ENCODE measurements at regions not wholly inside any gene's neighbourhood (a gene's known extent, or its start where the extent isn't known, plus 50 kb on each side); places are given as distances from the start of the nearest gene placed in this dataset.

DNA sequence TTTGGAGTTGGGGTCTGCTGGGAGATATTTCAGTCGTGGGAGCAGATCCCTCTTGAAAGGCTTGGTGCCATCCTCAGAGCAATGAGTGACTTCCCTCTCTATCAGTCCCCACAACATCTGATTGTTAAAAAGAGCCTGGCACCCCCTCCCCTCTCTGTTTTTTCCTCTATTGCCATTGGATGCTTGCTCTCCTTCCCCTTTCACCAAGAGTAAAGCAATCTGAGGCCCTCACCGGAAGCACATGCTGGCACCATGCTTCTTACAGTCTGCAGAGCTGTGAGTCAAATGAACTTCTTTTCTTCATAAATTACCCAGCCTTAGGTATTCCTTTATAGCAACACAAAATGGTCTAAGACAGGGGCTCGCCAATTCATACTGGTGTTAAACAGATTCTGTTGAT lies 99.1 kb upstream of the CCND2 start:
- ChIA-PET CTCF (no interaction called here), POLR2A (no interaction called here)
- no peak overlapping the region for H3K27ac ChIP-seq (ENCODE audit: low read depth in 2 of 2, low read length in 1 of 2)
- H3K79me2 ChIP-seq (ENCODE audit: insufficient read depth), result no peaks in the 10 kb centered on the region
- H3K27me3 ChIP-seq (ENCODE audit: insufficient read depth), result peaks cover 9% of the 10 kb centered on the region; the same call in 1 of the 2 replicates
- H3K36me3 ChIP-seq (replicated peaks in 1 of 2; ENCODE audit: control insufficient read depth in 1 of 2, insufficient read depth in 2 of 2, low read length in 1 of 2), result no peaks in the 10 kb centered on the region
- no peak overlapping the region for H3K4me3 ChIP-seq (ENCODE audit: low read depth in 2 of 2, low read length in 1 of 2)
- TF ChIP-seq YY1 (IDR thresholded peaks at IDR 0.05; ENCODE audit: low read depth) (no peak), GABPA (IDR thresholded peaks at IDR 0.05; ENCODE audit: low read depth) (no peak), ELF1 (IDR thresholded peaks at IDR 0.05) (no peak), GATA2 (CRISPR knock-in tag; IDR thresholded peaks at IDR 0.05) (no peak), RFX5 (IDR thresholded peaks at IDR 0.05; ENCODE audit: low read length) (no peak), EZH2phosphoT487 (IDR thresholded peaks at IDR 0.05; ENCODE audit: borderline replicate concordance, low read depth) (no peak), SIN3A (IDR thresholded peaks at IDR 0.05; ENCODE audit: borderline replicate concordance, low read depth, low read length) (no peak), NFIC (IDR thresholded peaks at IDR 0.05; ENCODE audit: borderline replicate concordance) (no peak), TCF12 (IDR thresholded peaks at IDR 0.05) (no peak), FOXM1 (IDR thresholded peaks at IDR 0.05; ENCODE audit: low read depth) (no peak), POLR2AphosphoS5 (IDR thresholded peaks at IDR 0.05; ENCODE audit: low read depth, low read length) (no peak)
- TF ChIP-seq, protein P1, sequence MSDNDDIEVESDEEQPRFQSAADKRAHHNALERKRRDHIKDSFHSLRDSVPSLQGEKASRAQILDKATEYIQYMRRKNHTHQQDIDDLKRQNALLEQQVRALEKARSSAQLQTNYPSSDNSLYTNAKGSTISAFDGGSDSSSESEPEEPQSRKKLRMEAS (IDR thresholded peaks at IDR 0.05; ENCODE audit: low read depth), result no peak
- TF ChIP-seq, protein P2, sequence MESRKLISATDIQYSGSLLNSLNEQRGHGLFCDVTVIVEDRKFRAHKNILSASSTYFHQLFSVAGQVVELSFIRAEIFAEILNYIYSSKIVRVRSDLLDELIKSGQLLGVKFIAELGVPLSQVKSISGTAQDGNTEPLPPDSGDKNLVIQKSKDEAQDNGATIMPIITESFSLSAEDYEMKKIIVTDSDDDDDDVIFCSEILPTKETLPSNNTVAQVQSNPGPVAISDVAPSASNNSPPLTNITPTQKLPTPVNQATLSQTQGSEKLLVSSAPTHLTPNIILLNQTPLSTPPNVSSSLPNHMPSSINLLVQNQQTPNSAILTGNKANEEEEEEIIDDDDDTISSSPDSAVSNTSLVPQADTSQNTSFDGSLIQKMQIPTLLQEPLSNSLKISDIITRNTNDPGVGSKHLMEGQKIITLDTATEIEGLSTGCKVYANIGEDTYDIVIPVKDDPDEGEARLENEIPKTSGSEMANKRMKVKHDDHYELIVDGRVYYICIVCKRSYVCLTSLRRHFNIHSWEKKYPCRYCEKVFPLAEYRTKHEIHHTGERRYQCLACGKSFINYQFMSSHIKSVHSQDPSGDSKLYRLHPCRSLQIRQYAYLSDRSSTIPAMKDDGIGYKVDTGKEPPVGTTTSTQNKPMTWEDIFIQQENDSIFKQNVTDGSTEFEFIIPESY (IDR thresholded peaks at IDR 0.05; ENCODE audit: borderline replicate concordance, low read depth), result no peak
- TF ChIP-seq, protein P3, sequence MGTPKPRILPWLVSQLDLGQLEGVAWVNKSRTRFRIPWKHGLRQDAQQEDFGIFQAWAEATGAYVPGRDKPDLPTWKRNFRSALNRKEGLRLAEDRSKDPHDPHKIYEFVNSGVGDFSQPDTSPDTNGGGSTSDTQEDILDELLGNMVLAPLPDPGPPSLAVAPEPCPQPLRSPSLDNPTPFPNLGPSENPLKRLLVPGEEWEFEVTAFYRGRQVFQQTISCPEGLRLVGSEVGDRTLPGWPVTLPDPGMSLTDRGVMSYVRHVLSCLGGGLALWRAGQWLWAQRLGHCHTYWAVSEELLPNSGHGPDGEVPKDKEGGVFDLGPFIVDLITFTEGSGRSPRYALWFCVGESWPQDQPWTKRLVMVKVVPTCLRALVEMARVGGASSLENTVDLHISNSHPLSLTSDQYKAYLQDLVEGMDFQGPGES (IDR thresholded peaks at IDR 0.05; ENCODE audit: low read depth, low read length), result no peak
- TF ChIP-seq, protein P4, sequence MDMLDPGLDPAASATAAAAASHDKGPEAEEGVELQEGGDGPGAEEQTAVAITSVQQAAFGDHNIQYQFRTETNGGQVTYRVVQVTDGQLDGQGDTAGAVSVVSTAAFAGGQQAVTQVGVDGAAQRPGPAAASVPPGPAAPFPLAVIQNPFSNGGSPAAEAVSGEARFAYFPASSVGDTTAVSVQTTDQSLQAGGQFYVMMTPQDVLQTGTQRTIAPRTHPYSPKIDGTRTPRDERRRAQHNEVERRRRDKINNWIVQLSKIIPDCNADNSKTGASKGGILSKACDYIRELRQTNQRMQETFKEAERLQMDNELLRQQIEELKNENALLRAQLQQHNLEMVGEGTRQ (IDR thresholded peaks at IDR 0.05; ENCODE audit: borderline replicate concordance, low read depth, low read length), result no peak
- 7% methylated on average over 3 of the region's 3 CpGs for WGBS (ENCODE audit: low lambda C conversion rate)
- no peaks in the 10 kb centered on the region for H3F3A ChIP-seq (replicated peaks; ENCODE audit: insufficient read depth)
- H3K4me2 ChIP-seq, result no peak overlapping the region
- no peaks in the 10 kb centered on the region for H3K9me3 ChIP-seq
- H3K4me1 ChIP-seq (ENCODE audit: control insufficient read depth in 1 of 2, insufficient read depth in 2 of 2, low read depth in 1 of 2, low read length in 1 of 2), result no peaks in the 10 kb centered on the region
- no peaks in the 10 kb centered on the region for H4K20me1 ChIP-seq (ENCODE audit: insufficient read depth)
- no peak for DNase-seq
- H2AFZ ChIP-seq (ENCODE audit: low read depth), result no peak overlapping the region
- H3K9me2 ChIP-seq, result no peaks in the 10 kb centered on the region
- H3K9ac ChIP-seq, result no peak overlapping the region

DNA sequence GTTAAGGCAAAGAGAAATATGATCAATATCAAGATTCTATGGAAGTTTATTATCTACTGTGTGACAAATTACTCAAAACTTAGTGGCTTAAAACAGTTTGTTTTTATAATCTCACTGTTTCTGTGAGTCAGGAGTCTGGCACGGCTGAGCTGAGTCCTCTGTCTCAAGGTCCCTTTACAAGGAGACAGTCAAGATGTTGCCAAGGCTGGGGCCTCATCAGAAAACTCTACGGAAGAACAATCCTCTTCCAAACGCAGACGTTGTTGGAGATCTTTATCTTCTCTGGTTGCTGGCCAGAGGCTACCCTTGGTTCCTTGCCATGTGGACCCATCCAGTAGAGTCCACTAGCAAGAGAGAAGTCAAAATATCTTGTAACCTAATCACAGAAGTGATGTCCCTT lies 100.6 kb upstream of the CCND2 start:
- no peak overlapping the region for H3K27ac ChIP-seq (ENCODE audit: low read depth in 2 of 2, low read length in 1 of 2)
- no peak for TF ChIP-seq MEF2A (IDR thresholded peaks at IDR 0.05; ENCODE audit: borderline replicate concordance, low read depth)
- TF ChIP-seq, protein P2 (IDR thresholded peaks at IDR 0.05; ENCODE audit: borderline replicate concordance, low read depth), result no peak
- TF ChIP-seq, protein P4 (IDR thresholded peaks at IDR 0.05; ENCODE audit: borderline replicate concordance, low read depth, low read length), result no peak
- no peak for TF ChIP-seq GABPA (IDR thresholded peaks at IDR 0.05; ENCODE audit: low read depth)
- TF ChIP-seq FOXJ3 (CRISPR knock-in tag; IDR thresholded peaks at IDR 0.05), result no peak
- no peak for TF ChIP-seq EZH2phosphoT487 (IDR thresholded peaks at IDR 0.05; ENCODE audit: borderline replicate concordance, low read depth)

More for the DNA sequence above, 100.6 kb upstream of the CCND2 start:
- H3K9me3 ChIP-seq, result no peaks in the 10 kb centered on the region
- no peaks in the 10 kb centered on the region for H3K36me3 ChIP-seq (replicated peaks in 1 of 2; ENCODE audit: control insufficient read depth in 1 of 2, insufficient read depth in 2 of 2, low read length in 1 of 2)
- POLR2A ChIA-PET, result no interaction called here
- no peaks in the 10 kb centered on the region for H4K20me1 ChIP-seq (ENCODE audit: insufficient read depth)
- H3K4me3 ChIP-seq (ENCODE audit: low read depth in 2 of 2, low read length in 1 of 2), result no peak overlapping the region
- H3F3A ChIP-seq (replicated peaks; ENCODE audit: insufficient read depth), result no peaks in the 10 kb centered on the region
- no peak overlapping the region for H3K9ac ChIP-seq
- no peak for DNase-seq
- no peak overlapping the region for H3K4me2 ChIP-seq
- no peaks in the 10 kb centered on the region for H3K79me2 ChIP-seq (ENCODE audit: insufficient read depth)
- no peaks in the 10 kb centered on the region for H3K4me1 ChIP-seq (ENCODE audit: control insufficient read depth in 1 of 2, insufficient read depth in 2 of 2, low read depth in 1 of 2, low read length in 1 of 2)
- no peaks in the 10 kb centered on the region for H3K9me2 ChIP-seq
- 5% methylated on average over 4 of the region's 4 CpGs for WGBS (ENCODE audit: low lambda C conversion rate)
- CTCF ChIA-PET, result no interaction called here
- peaks cover 9% of the 10 kb centered on the region; the same call in 1 of the 2 replicates for H3K27me3 ChIP-seq (ENCODE audit: insufficient read depth)
- H2AFZ ChIP-seq (ENCODE audit: low read depth), result no peak overlapping the region
